ENCODE measurements at regions not wholly inside any gene's neighbourhood (a gene's known extent, or its start where the extent isn't known, plus 50 kb on each side); places are given as distances from the start of the nearest gene placed in this dataset.

GRCh38 chr7:34330308-34330707, 327.7 kb upstream of the NPSR1 start:
- 85% methylated on average over 3 of the region's 3 CpGs for WGBS (ENCODE audit: low lambda C conversion rate, missing lambda C conversion rate)
- H3K27ac ChIP-seq = no peak overlapping the region

GRCh38 chr7:34331102-34331501, 326.9 kb upstream of the NPSR1 start:
- DNase-seq (ENCODE audit: low spot score) = no peak
- no peaks in the 10 kb centered on the region for H3K79me2 ChIP-seq
- no peak overlapping the region for H3K4me3 ChIP-seq
- H3K4me1 ChIP-seq (ENCODE audit: insufficient read depth) = no peaks in the 10 kb centered on the region
- no peaks in the 10 kb centered on the region for H3K36me3 ChIP-seq (replicated peaks; ENCODE audit: insufficient read depth, low read depth)
- no peaks in the 10 kb centered on the region for H3K9me3 ChIP-seq (ENCODE audit: low read depth)
- no peak overlapping the region for H3K27ac ChIP-seq
- no peaks in the 10 kb centered on the region for H4K20me1 ChIP-seq (ENCODE audit: insufficient read depth, poor library complexity, severe bottlenecking)
- TF ChIP-seq EZH2phosphoT487 (IDR thresholded peaks at IDR 0.05; ENCODE audit: low read depth, severe bottlenecking, unreplicated experiment) = no peak
- no peak for TF ChIP-seq EZH2 (IDR thresholded peaks at IDR 0.05; ENCODE audit: borderline replicate concordance)
- TF ChIP-seq CTCF (IDR thresholded peaks at IDR 0.05; ENCODE audit: poor library complexity) = no peak
- H2AFZ ChIP-seq = no peak overlapping the region
- no peaks in the 10 kb centered on the region for H3K27me3 ChIP-seq
- no peak overlapping the region for H3K4me2 ChIP-seq
- WGBS (ENCODE audit: low lambda C conversion rate, missing lambda C conversion rate) = 84% methylated on average over 2 of the region's 2 CpGs
- H3K9me2 ChIP-seq (replicated peaks; ENCODE audit: insufficient read depth) = no peaks in the 10 kb centered on the region

More at GRCh38 chr7:34330308-34330707, 327.7 kb upstream of the NPSR1 start:
- Histone ChIP-seq H3K36me3 (replicated peaks; ENCODE audit: insufficient read depth, low read depth) (no peaks in the 10 kb centered on the region), H3K9me2 (replicated peaks; ENCODE audit: insufficient read depth) (no peaks in the 10 kb centered on the region), H3K9me3 (ENCODE audit: low read depth) (no peaks in the 10 kb centered on the region), H2AFZ (no peak overlapping the region), H3K4me3 (no peak overlapping the region), H3K4me1 (ENCODE audit: insufficient read depth) (no peaks in the 10 kb centered on the region), H3K4me2 (no peak overlapping the region), H3K27me3 (no peaks in the 10 kb centered on the region), H3K79me2 (no peaks in the 10 kb centered on the region), H4K20me1 (ENCODE audit: insufficient read depth, poor library complexity, severe bottlenecking) (no peaks in the 10 kb centered on the region)
- TF ChIP-seq EZH2 (IDR thresholded peaks at IDR 0.05; ENCODE audit: borderline replicate concordance) (no peak), EZH2phosphoT487 (IDR thresholded peaks at IDR 0.05; ENCODE audit: low read depth, severe bottlenecking, unreplicated experiment) (no peak), CTCF (IDR thresholded peaks at IDR 0.05; ENCODE audit: poor library complexity) (no peak)
- no peak for DNase-seq (ENCODE audit: low spot score)

GRCh38 chr7:34332006-34332405, 326.0 kb upstream of the NPSR1 start:
- TF ChIP-seq EZH2phosphoT487 (IDR thresholded peaks at IDR 0.05; ENCODE audit: low read depth, severe bottlenecking, unreplicated experiment) (no peak), EZH2 (IDR thresholded peaks at IDR 0.05; ENCODE audit: borderline replicate concordance) (no peak), CTCF (IDR thresholded peaks at IDR 0.05; ENCODE audit: poor library complexity) (no peak)

GRCh38 chr7:34333184-34333583, 324.8 kb upstream of the NPSR1 start:
- Histone ChIP-seq H4K20me1 (ENCODE audit: insufficient read depth, poor library complexity, severe bottlenecking) (no peaks in the 10 kb centered on the region), H3K9me2 (replicated peaks; ENCODE audit: insufficient read depth) (no peaks in the 10 kb centered on the region), H3K27ac (no peak overlapping the region), H2AFZ (no peak overlapping the region), H3K4me2 (no peak overlapping the region), H3K9me3 (ENCODE audit: low read depth) (no peaks in the 10 kb centered on the region), H3K27me3 (no peaks in the 10 kb centered on the region), H3K4me3 (no peak overlapping the region), H3K79me2 (no peaks in the 10 kb centered on the region), H3K4me1 (ENCODE audit: insufficient read depth) (no peaks in the 10 kb centered on the region), H3K36me3 (replicated peaks; ENCODE audit: insufficient read depth, low read depth) (no peaks in the 10 kb centered on the region)
- TF ChIP-seq EZH2phosphoT487 (IDR thresholded peaks at IDR 0.05; ENCODE audit: low read depth, severe bottlenecking, unreplicated experiment) (no peak), EZH2 (IDR thresholded peaks at IDR 0.05; ENCODE audit: borderline replicate concordance) (no peak), CTCF (IDR thresholded peaks at IDR 0.05; ENCODE audit: poor library complexity) (no peak)
- no peak for DNase-seq (ENCODE audit: low spot score)
- 92% methylated on average over 2 of the region's 2 CpGs for WGBS (ENCODE audit: low lambda C conversion rate, missing lambda C conversion rate)

More at GRCh38 chr7:34332006-34332405, 326.0 kb upstream of the NPSR1 start:
- H3K4me2 ChIP-seq = no peak overlapping the region
- no peaks in the 10 kb centered on the region for H3K27me3 ChIP-seq
- no peaks in the 10 kb centered on the region for H3K9me2 ChIP-seq (replicated peaks; ENCODE audit: insufficient read depth)
- no peak overlapping the region for H3K4me3 ChIP-seq
- H3K4me1 ChIP-seq (ENCODE audit: insufficient read depth) = no peaks in the 10 kb centered on the region
- no peaks in the 10 kb centered on the region for H3K9me3 ChIP-seq (ENCODE audit: low read depth)
- H3K36me3 ChIP-seq (replicated peaks; ENCODE audit: insufficient read depth, low read depth) = no peaks in the 10 kb centered on the region
- no peaks in the 10 kb centered on the region for H3K79me2 ChIP-seq
- H3K27ac ChIP-seq = no peak overlapping the region
- 85% methylated on average over 4 of the region's 4 CpGs for WGBS (ENCODE audit: low lambda C conversion rate, missing lambda C conversion rate)
- H4K20me1 ChIP-seq (ENCODE audit: insufficient read depth, poor library complexity, severe bottlenecking) = no peaks in the 10 kb centered on the region
- no peak overlapping the region for H2AFZ ChIP-seq
- no peak for DNase-seq (ENCODE audit: low spot score)
